ENCODE measurements at regions not wholly inside any gene's neighbourhood (a gene's known extent, or its start where the extent isn't known, plus 50 kb on each side); places are given as distances from the start of the nearest gene placed in this dataset.

GRCh38 chr2:103159018-103159417, 397.2 kb downstream of the TMEM182 start:
- ATAC-seq, result no peak
- Histone ChIP-seq H3K4me1 (no peaks in the 10 kb centered on the region), H3K4me3 (no peak overlapping the region), H3K36me3 (no peaks in the 10 kb centered on the region), H3K27me3 (peaks cover 0 to 3% of the 10 kb centered on the region in 2 donors), H3K27ac (no peak overlapping the region), H3K9me3 (no peaks in the 10 kb centered on the region)
- no peak for DNase-seq
- intact Hi-C loops (cut with DNase I), result no loop called here
- TF ChIP-seq CTCF (IDR thresholded peaks at IDR 0.05), result no peak

GRCh38 chr2:103161456-103162289, 399.8 kb downstream of the TMEM182 start:
- Histone ChIP-seq H3K27me3 (peaks cover 0 to 3% of the 10 kb centered on the region in 2 donors), H3K4me3 (no peak overlapping the region), H3K4me1 (no peaks in the 10 kb centered on the region), H3K36me3 (no peaks in the 10 kb centered on the region), H3K27ac (no peak overlapping the region), H3K9me3 (no peaks in the 10 kb centered on the region)
- intact Hi-C loops (cut with DNase I), result no loop called here
- DNase-seq (peak in 2 of 4 donors; percentile 48 to 79), ATAC-seq (peak; percentile 82)
- peak; percentile 28 to 56 for TF ChIP-seq CTCF (IDR thresholded peaks at IDR 0.05)

- Histone ChIP-seq H3K4me1 (no peaks in the 10 kb centered on the region), H3K27me3 (peaks cover 0 to 2% of the 10 kb centered on the region in 2 donors), H3K36me3 (no peaks in the 10 kb centered on the region), H3K9me3 (no peaks in the 10 kb centered on the region), H3K4me3 (no peak overlapping the region), H3K27ac (no peak overlapping the region)
- intact Hi-C loops (cut with DNase I), result no loop called here
- ATAC-seq (no peak), DNase-seq (no peak)
- TF ChIP-seq CTCF (IDR thresholded peaks at IDR 0.05), result no peak
Observed at GRCh38 chr2:103164748-103165147, 402.9 kb downstream of the TMEM182 start.

- no peak for TF ChIP-seq CTCF (IDR thresholded peaks at IDR 0.05)
- H3K27me3 ChIP-seq, result no peaks in the 10 kb centered on the region
- DNase-seq (no peak), ATAC-seq (no peak)
- H3K36me3 ChIP-seq, result no peaks in the 10 kb centered on the region
- no peak overlapping the region for H3K4me3 ChIP-seq
- H3K4me1 ChIP-seq, result no peaks in the 10 kb centered on the region
- H3K27ac ChIP-seq, result no peak overlapping the region
- H3K9me3 ChIP-seq, result no peaks in the 10 kb centered on the region
- intact Hi-C loops (cut with DNase I), result no loop called here
Observed at GRCh38 chr2:103165836-103166235, 404.0 kb downstream of the TMEM182 start.

- H3K4me3 ChIP-seq, result no peak overlapping the region
- no peaks in the 10 kb centered on the region for H3K4me1 ChIP-seq
- ATAC-seq (no peak), DNase-seq (peak in 1 of 4 donors; percentile 69)
- no peaks in the 10 kb centered on the region for H3K9me3 ChIP-seq
- H3K27me3 ChIP-seq, result no peaks in the 10 kb centered on the region
- intact Hi-C loops (cut with DNase I), result no loop called here
- no peak for TF ChIP-seq CTCF (IDR thresholded peaks at IDR 0.05)
- H3K36me3 ChIP-seq, result no peaks in the 10 kb centered on the region
- H3K27ac ChIP-seq, result no peak overlapping the region
Observed at GRCh38 chr2:103166456-103167324, 404.9 kb downstream of the TMEM182 start.

Measured in left lung (tissue), 4 donors.